ENCODE measurements at regions not wholly inside any gene's neighbourhood (a gene's known extent, or its start where the extent isn't known, plus 50 kb on each side); places are given as distances from the start of the nearest gene placed in this dataset.

- intact Hi-C loops (cut with micrococcal nuclease; ENCODE audit: unreplicated experiment) = no loop called here
- Histone ChIP-seq H3K27ac (ENCODE audit: low read depth, low read length, poor library complexity, severe bottlenecking) (no peak overlapping the region), H3K9me2 (ENCODE audit: insufficient read depth, low read length) (no peaks in the 10 kb centered on the region), H3K4me1 (ENCODE audit: insufficient read depth, low read length, poor library complexity, severe bottlenecking) (no peaks in the 10 kb centered on the region), H3K36me3 (ENCODE audit: insufficient read depth, low read length) (no peaks in the 10 kb centered on the region), H3K9me3 (ENCODE audit: low read length) (no peaks in the 10 kb centered on the region), H3K79me2 (ENCODE audit: insufficient read depth, low read depth, low read length) (no peaks in the 10 kb centered on the region), H3K4me2 (ENCODE audit: low read length) (no peak overlapping the region), H3K4me3 (ENCODE audit: low read depth, low read length, poor library complexity, severe bottlenecking) (no peak overlapping the region), H4K20me1 (ENCODE audit: insufficient read depth, low read length) (no peaks in the 10 kb centered on the region), H2AFZ (ENCODE audit: low read length) (no peak overlapping the region)
- CTCF ChIA-PET (ENCODE audit: unreplicated experiment) = no interaction called here
- BruUV-seq (replicated peaks) = no TSS peak
- DNase-seq (ENCODE audit: low spot score) = no peak
- TF ChIP-seq EZH2phosphoT487 (IDR thresholded peaks at IDR 0.05; ENCODE audit: borderline replicate concordance, low read depth, low read length) (no peak), CTCF (conservative IDR thresholded peaks at IDR 0.05; ENCODE audit: low read length) (no peak)
- POLR2A ChIA-PET = no interaction called here
Observed at GRCh38 chr10:93208717-93209464, 135.2 kb downstream of the CYP26A1 start.

GRCh38 chr10:93211991-93212390, 138.3 kb downstream of the CYP26A1 start:
- BruUV-seq (replicated peaks) = no TSS peak
- no peak overlapping the region for H3K27ac ChIP-seq (ENCODE audit: low read depth, low read length, poor library complexity, severe bottlenecking)
- ChIA-PET POLR2A (interaction anchor here (0.6 kb wide), 1 partner anchor 1649 kb away, joined by 3 read pairs; no protein-coding TSS in a partner anchor), CTCF (ENCODE audit: unreplicated experiment) (no interaction called here)
- no peak overlapping the region for H2AFZ ChIP-seq (ENCODE audit: low read length)
- no peak for TF ChIP-seq EZH2phosphoT487 (IDR thresholded peaks at IDR 0.05; ENCODE audit: borderline replicate concordance, low read depth, low read length)
- no peak for TF ChIP-seq CTCF (conservative IDR thresholded peaks at IDR 0.05; ENCODE audit: low read length)
- H3K4me2 ChIP-seq (ENCODE audit: low read length) = no peak overlapping the region
- no peaks in the 10 kb centered on the region for H3K9me3 ChIP-seq (ENCODE audit: low read length)
- no peaks in the 10 kb centered on the region for H3K36me3 ChIP-seq (ENCODE audit: insufficient read depth, low read length)
- H3K79me2 ChIP-seq (ENCODE audit: insufficient read depth, low read depth, low read length) = no peaks in the 10 kb centered on the region
- no peak overlapping the region for H3K4me3 ChIP-seq (ENCODE audit: low read depth, low read length, poor library complexity, severe bottlenecking)
- no peak for DNase-seq (ENCODE audit: low spot score)
- no peaks in the 10 kb centered on the region for H3K4me1 ChIP-seq (ENCODE audit: insufficient read depth, low read length, poor library complexity, severe bottlenecking)
- no peaks in the 10 kb centered on the region for H4K20me1 ChIP-seq (ENCODE audit: insufficient read depth, low read length)
- intact Hi-C loops (cut with micrococcal nuclease; ENCODE audit: unreplicated experiment) = no loop called here
- no peaks in the 10 kb centered on the region for H3K9me2 ChIP-seq (ENCODE audit: insufficient read depth, low read length)

DNA sequence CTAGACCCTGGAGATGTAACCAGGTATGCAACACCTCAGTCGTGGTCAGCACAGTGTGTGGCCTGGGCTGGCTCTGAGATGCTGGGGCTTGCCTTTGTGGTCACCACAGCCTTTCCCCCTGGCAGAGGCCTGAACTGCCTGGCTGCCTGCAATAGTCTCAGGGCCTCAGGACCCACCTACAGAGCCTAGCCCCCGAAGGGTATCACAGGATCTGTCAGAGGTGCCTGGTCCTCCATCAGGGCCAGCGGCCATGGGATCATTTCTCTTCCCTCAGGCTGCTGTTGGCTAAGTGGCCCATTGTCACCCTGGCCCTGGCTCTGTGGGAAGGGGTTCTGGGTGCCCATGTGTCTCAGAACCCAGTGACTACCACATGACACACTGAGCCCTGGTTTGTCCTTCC, 141.6 kb downstream of the CYP26A1 start:
- H3K9me3 ChIP-seq (ENCODE audit: low read length) = no peaks in the 10 kb centered on the region

More for the DNA sequence above, 141.6 kb downstream of the CYP26A1 start:
- POLR2A ChIA-PET = no interaction called here
- Histone ChIP-seq H4K20me1 (ENCODE audit: insufficient read depth, low read length) (no peaks in the 10 kb centered on the region), H3K27ac (ENCODE audit: low read depth, low read length, poor library complexity, severe bottlenecking) (no peak overlapping the region), H3K36me3 (ENCODE audit: insufficient read depth, low read length) (no peaks in the 10 kb centered on the region), H3K4me3 (ENCODE audit: low read depth, low read length, poor library complexity, severe bottlenecking) (no peak overlapping the region), H3K79me2 (ENCODE audit: insufficient read depth, low read depth, low read length) (no peaks in the 10 kb centered on the region), H3K4me2 (ENCODE audit: low read length) (no peak overlapping the region), H2AFZ (ENCODE audit: low read length) (no peak overlapping the region), H3K9me2 (ENCODE audit: insufficient read depth, low read length) (no peaks in the 10 kb centered on the region), H3K4me1 (ENCODE audit: insufficient read depth, low read length, poor library complexity, severe bottlenecking) (no peaks in the 10 kb centered on the region)
- DNase-seq (ENCODE audit: low spot score) = no peak
- intact Hi-C loops (cut with micrococcal nuclease; ENCODE audit: unreplicated experiment) = no loop called here
- CTCF ChIA-PET (ENCODE audit: unreplicated experiment) = no interaction called here
- BruUV-seq (replicated peaks) = no TSS peak
- TF ChIP-seq CTCF (conservative IDR thresholded peaks at IDR 0.05; ENCODE audit: low read length) (no peak), EZH2phosphoT487 (IDR thresholded peaks at IDR 0.05; ENCODE audit: borderline replicate concordance, low read depth, low read length) (no peak)

Measured in OCI-LY7 (cell line).